Gastrocnemius medialis (tissue), 4 donors: ENCODE measurements at regions not wholly inside any gene's neighbourhood (a gene's known extent, or its start where the extent isn't known, plus 50 kb on each side); places are given as distances from the start of the nearest gene placed in this dataset.

Experiments
- POLR2A ChIP-seq, 2 donors: fragments of 450-650 bp; IDR thresholded peaks; one replicate each; pipeline ENCODE4 v1.6.1; 2017; ENCODE audit warnings: antibody characterized with exemption in 2 of 2, mild to moderate bottlenecking in 2 of 2, moderate library complexity in 2 of 2
- TF ChIP-seq, protein P1 (sequence below), 5 experiments: fragments of 450-650 bp in 3 of 5; fragments of 200-600 bp in 2 of 5; sonication (generic) in 2 of 5; IDR thresholded peaks in 4 of 5; conservative IDR thresholded peaks in 1 of 5; 1 replicate in 4 of 5; 2 replicates in 1 of 5; pipeline ENCODE4 v1.5.1; 2016 to 2019; ENCODE audit warnings: antibody characterized with exemption in 5 of 5, mild to moderate bottlenecking in 3 of 5, moderate library complexity in 3 of 5

DNA sequence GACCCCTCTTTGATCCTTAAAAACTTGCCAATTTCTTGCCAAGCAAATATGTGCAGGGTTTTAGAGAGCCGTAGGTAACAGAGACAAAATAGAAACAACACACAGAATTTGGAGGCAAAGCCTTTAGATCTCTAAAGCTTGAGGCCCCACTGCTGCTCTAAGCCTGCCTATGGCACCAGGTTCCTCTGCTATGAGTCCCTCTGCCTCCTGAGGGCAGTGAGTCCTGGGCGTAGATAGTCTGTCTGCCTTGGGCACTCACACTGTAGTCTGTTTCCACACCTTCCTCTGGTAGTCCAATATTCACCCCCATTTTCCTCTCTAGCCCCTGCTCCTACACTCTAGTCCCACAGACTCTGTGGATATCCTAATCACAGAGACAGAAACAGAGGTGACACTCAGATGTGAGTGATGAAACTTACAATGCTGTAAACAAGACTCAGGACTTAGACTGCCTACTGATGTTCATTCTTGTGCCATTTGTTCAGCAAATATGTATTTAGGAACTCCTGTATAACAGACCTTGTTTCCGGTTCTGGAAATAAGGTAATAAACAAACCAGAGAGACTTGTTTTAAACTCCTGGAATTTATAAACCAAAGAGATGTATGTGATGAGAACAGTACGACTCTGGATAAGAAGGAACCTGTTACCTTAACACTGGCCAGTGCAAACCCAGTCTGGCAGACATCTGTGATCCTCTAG lies 153.3 kb upstream of the PRSS1 start:
- TF ChIP-seq, protein P1, sequence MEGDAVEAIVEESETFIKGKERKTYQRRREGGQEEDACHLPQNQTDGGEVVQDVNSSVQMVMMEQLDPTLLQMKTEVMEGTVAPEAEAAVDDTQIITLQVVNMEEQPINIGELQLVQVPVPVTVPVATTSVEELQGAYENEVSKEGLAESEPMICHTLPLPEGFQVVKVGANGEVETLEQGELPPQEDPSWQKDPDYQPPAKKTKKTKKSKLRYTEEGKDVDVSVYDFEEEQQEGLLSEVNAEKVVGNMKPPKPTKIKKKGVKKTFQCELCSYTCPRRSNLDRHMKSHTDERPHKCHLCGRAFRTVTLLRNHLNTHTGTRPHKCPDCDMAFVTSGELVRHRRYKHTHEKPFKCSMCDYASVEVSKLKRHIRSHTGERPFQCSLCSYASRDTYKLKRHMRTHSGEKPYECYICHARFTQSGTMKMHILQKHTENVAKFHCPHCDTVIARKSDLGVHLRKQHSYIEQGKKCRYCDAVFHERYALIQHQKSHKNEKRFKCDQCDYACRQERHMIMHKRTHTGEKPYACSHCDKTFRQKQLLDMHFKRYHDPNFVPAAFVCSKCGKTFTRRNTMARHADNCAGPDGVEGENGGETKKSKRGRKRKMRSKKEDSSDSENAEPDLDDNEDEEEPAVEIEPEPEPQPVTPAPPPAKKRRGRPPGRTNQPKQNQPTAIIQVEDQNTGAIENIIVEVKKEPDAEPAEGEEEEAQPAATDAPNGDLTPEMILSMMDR (IDR thresholded peaks at IDR 0.05 in 4 of 5, conservative IDR thresholded peaks at IDR 0.05 in 1 of 5), result no peak
- no peak for TF ChIP-seq POLR2A (IDR thresholded peaks at IDR 0.05)
